NB4 (cell line): ENCODE measurements at regions not wholly inside any gene's neighbourhood (a gene's known extent, or its start where the extent isn't known, plus 50 kb on each side); places are given as distances from the start of the nearest gene placed in this dataset.

Source experiments
- DNase-seq: peaks from one replicate; pipeline ENCODE4 v3.0.0; 2010; ENCODE audit warnings: low read depth
- H3K4me3 ChIP-seq: one replicate; pipeline ENCODE4 v1.5.1; 2011; ENCODE audit warnings: mild to moderate bottlenecking, low read depth, low read length, moderate library complexity
- MAX ChIP-seq: IDR thresholded peaks from 2 replicates; pipeline ENCODE4 v1.6.1; 2011; ENCODE audit warnings: low read depth, low read length
- MYC ChIP-seq: IDR thresholded peaks from 2 replicates; pipeline ENCODE4 v1.6.1; 2011; ENCODE audit warnings: low read depth, low read length
- POLR2A ChIP-seq: IDR thresholded peaks from 2 replicates; pipeline ENCODE4 v1.6.1; 2011; ENCODE audit warnings: mild to moderate bottlenecking; ENCODE audit not compliant: insufficient read length; ENCODE audit errors: extremely low read depth
- TF ChIP-seq, protein P1 (sequence below): IDR thresholded peaks from one replicate; pipeline ENCODE4 v1.5.1; 2012; ENCODE audit warnings: low read depth, low read length

GRCh38 chr13:97520061-97520460 lies 86.1 kb downstream of the RAP2A start:
- no peak for DNase-seq

DNA sequence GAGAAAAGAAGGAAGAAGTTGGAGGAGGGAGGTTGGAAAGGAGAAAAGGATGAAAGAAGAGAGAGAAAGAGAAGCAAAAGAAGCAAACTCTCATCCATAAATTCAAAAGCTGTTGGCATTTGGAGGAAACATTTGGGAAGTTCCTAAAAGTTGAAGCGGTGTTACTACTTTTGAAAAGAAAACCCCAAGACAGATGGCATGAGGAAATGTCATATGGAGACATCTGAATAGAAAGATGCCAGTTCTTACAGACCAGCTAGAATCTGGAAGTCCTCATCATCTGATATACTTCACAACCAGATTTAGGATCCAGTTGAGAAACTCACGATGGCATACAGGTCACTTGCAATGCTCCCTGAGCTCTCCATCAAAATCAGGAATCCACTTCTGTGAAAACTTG lies 86.9 kb downstream of the RAP2A start:
- no peak overlapping the region for H3K4me3 ChIP-seq
- no peak for DNase-seq
- TF ChIP-seq MYC (no peak), MAX (no peak), POLR2A (no peak)
- TF ChIP-seq, protein P1, sequence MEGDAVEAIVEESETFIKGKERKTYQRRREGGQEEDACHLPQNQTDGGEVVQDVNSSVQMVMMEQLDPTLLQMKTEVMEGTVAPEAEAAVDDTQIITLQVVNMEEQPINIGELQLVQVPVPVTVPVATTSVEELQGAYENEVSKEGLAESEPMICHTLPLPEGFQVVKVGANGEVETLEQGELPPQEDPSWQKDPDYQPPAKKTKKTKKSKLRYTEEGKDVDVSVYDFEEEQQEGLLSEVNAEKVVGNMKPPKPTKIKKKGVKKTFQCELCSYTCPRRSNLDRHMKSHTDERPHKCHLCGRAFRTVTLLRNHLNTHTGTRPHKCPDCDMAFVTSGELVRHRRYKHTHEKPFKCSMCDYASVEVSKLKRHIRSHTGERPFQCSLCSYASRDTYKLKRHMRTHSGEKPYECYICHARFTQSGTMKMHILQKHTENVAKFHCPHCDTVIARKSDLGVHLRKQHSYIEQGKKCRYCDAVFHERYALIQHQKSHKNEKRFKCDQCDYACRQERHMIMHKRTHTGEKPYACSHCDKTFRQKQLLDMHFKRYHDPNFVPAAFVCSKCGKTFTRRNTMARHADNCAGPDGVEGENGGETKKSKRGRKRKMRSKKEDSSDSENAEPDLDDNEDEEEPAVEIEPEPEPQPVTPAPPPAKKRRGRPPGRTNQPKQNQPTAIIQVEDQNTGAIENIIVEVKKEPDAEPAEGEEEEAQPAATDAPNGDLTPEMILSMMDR: no peak

More at GRCh38 chr13:97520061-97520460, 86.1 kb downstream of the RAP2A start:
- TF ChIP-seq MYC (no peak), POLR2A (no peak)
- TF ChIP-seq, protein P1: no peak
- H3K4me3 ChIP-seq: no peak overlapping the region

DNA sequence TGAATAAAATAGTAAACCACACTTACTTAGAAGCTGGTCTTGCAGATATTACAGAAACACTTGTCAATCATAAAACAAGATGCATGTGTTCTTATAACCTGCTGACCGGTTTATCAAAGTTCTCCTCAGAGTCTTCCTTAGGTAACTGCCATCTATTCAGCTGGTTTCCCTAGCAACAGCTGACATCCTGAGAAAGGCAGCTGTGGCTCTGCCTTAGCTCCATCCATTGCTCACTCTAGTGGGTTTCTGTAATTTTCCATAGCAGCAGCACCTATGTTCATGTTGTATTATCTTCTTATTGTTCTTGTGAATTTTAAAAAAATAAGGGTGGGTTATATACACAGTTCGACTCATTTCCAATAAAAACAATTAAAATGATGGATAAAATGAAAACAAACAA lies 87.8 kb downstream of the RAP2A start:
- H3K4me3 ChIP-seq: no peak overlapping the region
- TF ChIP-seq MYC: no peak
- no peak for TF ChIP-seq POLR2A
- TF ChIP-seq, protein P1: no peak
- TF ChIP-seq MAX: no peak
- DNase-seq: no peak

GRCh38 chr13:97522243-97522642 lies 88.3 kb downstream of the RAP2A start:
- no peak overlapping the region for H3K4me3 ChIP-seq
- TF ChIP-seq MYC (no peak), MAX (no peak), POLR2A (no peak)
- TF ChIP-seq, protein P1: no peak
- no peak for DNase-seq

DNA sequence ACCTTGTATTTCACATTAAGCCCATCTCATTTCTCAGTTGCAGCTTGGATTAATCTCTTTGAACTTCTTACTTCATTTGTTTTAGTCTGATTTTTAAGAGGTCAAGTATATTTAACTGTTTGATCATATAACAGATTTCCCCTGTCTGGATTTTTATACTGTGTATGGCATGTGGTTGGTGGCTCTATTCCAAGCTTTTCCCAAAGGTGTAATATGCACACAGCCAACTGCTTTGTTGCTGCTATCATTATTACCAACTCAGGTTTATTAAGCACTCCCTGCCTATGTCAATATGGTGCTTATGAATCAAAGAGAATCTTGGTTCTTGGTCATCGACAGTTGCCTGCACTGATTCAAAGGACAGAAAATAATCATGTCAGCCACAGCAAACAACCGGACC lies 92.6 kb downstream of the RAP2A start:
- no peak for DNase-seq
- TF ChIP-seq MAX: no peak
- TF ChIP-seq MYC: no peak
- TF ChIP-seq POLR2A: no peak
- TF ChIP-seq, protein P1: no peak
- H3K4me3 ChIP-seq: no peak overlapping the region

GRCh38 chr13:97528518-97528917 lies 94.5 kb downstream of the RAP2A start:
- DNase-seq: no peak
- H3K4me3 ChIP-seq: no peak overlapping the region
- no peak for TF ChIP-seq MAX
- no peak for TF ChIP-seq POLR2A
- TF ChIP-seq, protein P1: no peak
- no peak for TF ChIP-seq MYC
